ENCODE measurements at regions not wholly inside any gene's neighbourhood (a gene's known extent, or its start where the extent isn't known, plus 50 kb on each side); places are given as distances from the start of the nearest gene placed in this dataset.

DNA sequence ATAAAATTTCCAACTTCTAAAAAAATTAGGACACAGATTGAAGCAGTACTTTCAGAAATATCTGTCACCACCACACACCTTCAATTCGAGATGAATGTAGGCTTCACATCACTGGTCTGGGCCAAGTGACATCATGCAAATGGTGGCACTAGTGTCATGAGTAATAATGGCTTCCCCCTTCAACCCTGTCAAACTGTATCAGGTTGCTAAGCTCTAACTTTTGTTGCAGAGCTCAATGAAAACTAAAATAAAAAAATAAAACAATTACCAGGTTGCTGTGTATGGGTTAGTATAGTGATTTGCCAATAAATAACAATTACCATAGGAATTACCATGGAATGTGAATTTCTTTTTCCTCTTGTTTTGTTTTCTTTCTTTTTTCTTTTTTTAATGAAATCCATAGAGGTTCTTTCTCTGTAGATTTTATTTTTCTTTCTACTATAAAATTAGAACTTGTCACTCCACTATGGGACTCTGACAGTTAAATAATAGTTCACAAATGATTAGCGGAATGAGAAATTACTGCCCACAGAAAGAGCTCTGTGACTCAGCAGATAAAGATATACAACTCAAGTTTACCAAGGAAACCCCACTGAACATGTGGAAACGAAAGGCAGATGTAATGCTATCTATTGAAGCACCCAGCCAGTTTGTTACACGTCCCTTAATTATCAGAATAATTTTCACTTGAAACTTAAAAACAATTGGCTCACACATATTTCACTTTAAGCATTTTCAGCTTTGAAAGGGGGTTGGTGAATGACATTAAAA lies 783.8 kb upstream of the WWC1 start:
- Histone ChIP-seq H3K4me2 (ENCODE audit: control insufficient read depth, insufficient read depth) (no peak overlapping the region), H2AFZ (ENCODE audit: control insufficient read depth, low read depth, low read length) (no peak overlapping the region), H3K79me2 (ENCODE audit: control insufficient read depth, insufficient read depth, low read length) (no peaks in the 10 kb centered on the region), H3K27me3 (replicated peaks in 1 of 2; ENCODE audit: control insufficient read depth in 2 of 2, insufficient read depth in 2 of 2, low read length in 1 of 2) (no peaks in the 10 kb centered on the region), H4K20me1 (ENCODE audit: control insufficient read depth, insufficient read depth) (no peaks in the 10 kb centered on the region), H3K4me3 (no peak overlapping the region), H3K9ac (ENCODE audit: control insufficient read depth, insufficient read depth, low read length) (no peak overlapping the region), H3K36me3 (ENCODE audit: control insufficient read depth in 2 of 2, insufficient read depth in 2 of 2, low read length in 1 of 2) (no peaks in the 10 kb centered on the region), H3K27ac (ENCODE audit: control insufficient read depth, insufficient read depth) (no peak overlapping the region), H3K9me3 (replicated peaks; ENCODE audit: control insufficient read depth, insufficient read depth, low read length) (no peaks in the 10 kb centered on the region), H3K4me1 (ENCODE audit: control insufficient read depth, insufficient read depth, low read length) (no peaks in the 10 kb centered on the region)
- ChIA-PET RAD21 (ENCODE audit: unreplicated experiment) (no interaction called here), CTCF (no interaction called here), SMC1A (ENCODE audit: uncharacterized antibody, unreplicated experiment) (no interaction called here), POLR2A (no interaction called here)
- BruUV-seq (replicated peaks) = no TSS peak
- FAIRE-seq (no peak), DNase-seq (ENCODE audit: low read depth, low spot score) (no peak), ATAC-seq (no peak)
- in situ Hi-C loops (cut with MboI) (no loop called here), intact Hi-C loops (cut with micrococcal nuclease; ENCODE audit: unreplicated experiment) (no loop called here)
- WGBS (ENCODE audit: insufficient coverage, insufficient replicate concordance, low lambda C conversion rate, missing lambda C conversion rate) = 10% methylated on average over 4 of the region's 4 CpGs
- TF ChIP-seq EGR1 (IDR thresholded peaks at IDR 0.05; ENCODE audit: borderline replicate concordance in 1 of 2, low read depth in 2 of 2, low read length in 2 of 2) = no peak

- no peak for TF ChIP-seq ZNF207 (IDR thresholded peaks at IDR 0.05; ENCODE audit: borderline replicate concordance)
- no peak for TF ChIP-seq TCF12 (IDR thresholded peaks at IDR 0.05; ENCODE audit: low read depth, low read length)
- no peak for TF ChIP-seq MEF2B (IDR thresholded peaks at IDR 0.05; ENCODE audit: partially characterized antibody, poor library complexity, severe bottlenecking)
- TF ChIP-seq CBFB (IDR thresholded peaks at IDR 0.05; ENCODE audit: low read depth) = no peak
- no TSS peak for BruUV-seq (replicated peaks)
These were observed 782.4 kb upstream of the WWC1 start for GRCh38 chr5:167509076-167509475.

More at GRCh38 chr5:167509076-167509475, 782.4 kb upstream of the WWC1 start:
- 24% methylated on average over 3 of the region's 3 CpGs for WGBS (ENCODE audit: insufficient coverage, insufficient replicate concordance, low lambda C conversion rate, missing lambda C conversion rate)
- Histone ChIP-seq H3K9ac (ENCODE audit: control insufficient read depth, insufficient read depth, low read length) (no peak overlapping the region), H4K20me1 (ENCODE audit: control insufficient read depth, insufficient read depth) (no peaks in the 10 kb centered on the region), H3K4me2 (ENCODE audit: control insufficient read depth, insufficient read depth) (no peak overlapping the region), H3K79me2 (ENCODE audit: control insufficient read depth, insufficient read depth, low read length) (no peaks in the 10 kb centered on the region), H3K27me3 (replicated peaks in 1 of 2; ENCODE audit: control insufficient read depth in 2 of 2, insufficient read depth in 2 of 2, low read length in 1 of 2) (no peaks in the 10 kb centered on the region), H3K4me1 (ENCODE audit: control insufficient read depth, insufficient read depth, low read length) (no peaks in the 10 kb centered on the region), H3K36me3 (ENCODE audit: control insufficient read depth in 2 of 2, insufficient read depth in 2 of 2, low read length in 1 of 2) (no peaks in the 10 kb centered on the region), H2AFZ (ENCODE audit: control insufficient read depth, low read depth, low read length) (no peak overlapping the region), H3K27ac (ENCODE audit: control insufficient read depth, insufficient read depth) (no peak overlapping the region), H3K9me3 (replicated peaks; ENCODE audit: control insufficient read depth, insufficient read depth, low read length) (no peaks in the 10 kb centered on the region), H3K4me3 (no peak overlapping the region)
- RAD21 ChIA-PET (ENCODE audit: unreplicated experiment) = no interaction called here
- CTCF ChIA-PET = no interaction called here
- SMC1A ChIA-PET (ENCODE audit: uncharacterized antibody, unreplicated experiment) = no interaction called here
- POLR2A ChIA-PET = no interaction called here
- FAIRE-seq (no peak), ATAC-seq (no peak), DNase-seq (ENCODE audit: low read depth, low spot score) (no peak)
- in situ Hi-C loops (cut with MboI) (no loop called here), intact Hi-C loops (cut with micrococcal nuclease; ENCODE audit: unreplicated experiment) (no loop called here)

All from GM12878 (cell line).